K562 (cell line): ENCODE measurements at regions not wholly inside any gene's neighbourhood (a gene's known extent, or its start where the extent isn't known, plus 50 kb on each side); places are given as distances from the start of the nearest gene placed in this dataset.

ENCODE experiments used
- ATAC-seq: fragments of 200-7000 bp; cut with Tn5 transposase; 3 replicates; pipeline ENCODE4 v1.9.1; 2020; ENCODE audit warnings: moderate library complexity
- BruUV-seq: library from RNA; stranded (reverse); fragments of 400-500 nt; replicated peaks from 2 replicates; lab custom pipeline; 2021; lab: Mats Ljungman, UMichigan
- CTCF ChIA-PET: fragments of 300-600 bp; formaldehyde crosslinking; extraction: SDS; loops from one replicate; lab custom pipeline; 2021; ENCODE audit warnings: low intra/inter-chr PET ratio; lab: Yijun Ruan, JAX
- POLR2A ChIA-PET: fragments of 300-600, 350-650 bp; sonication (Branson Sonifier 250); formaldehyde crosslinking; extraction: SDS; loops from one replicate; lab custom pipeline; 2021; ENCODE audit warnings: antibody characterized with exemption, inconsistent platforms; lab: Yijun Ruan, JAX
- DNase-seq, 4 experiments: peaks; one replicate each; pipeline versions ENCODE4 v3.0.0 to v3.0.0-alpha.2; 2011 to 2018; ENCODE audit warnings: low spot score in 3 of 4, mixed read lengths in 3 of 4; ENCODE audit errors: extremely low read depth in 1 of 4
- FAIRE-seq: peaks from 2 replicates; lab custom pipeline; 2011; peaks lifted over from hg19 to GRCh38; lab: Jason Lieb, UNC
- H2AFZ ChIP-seq: 2 replicates; pipeline ENCODE4 v1.6.0; 2011; ENCODE audit warnings: low read depth, low read length, control low read depth, inconsistent platforms
- H3K27ac ChIP-seq: fragments of 200-600 bp; 3 replicates; pipeline ENCODE4 v1.8.0; 2011; ENCODE audit warnings: low read depth, mild to moderate bottlenecking, control low read depth, inconsistent platforms, low read length, moderate library complexity, mixed read lengths; ENCODE audit errors: extremely low read depth
- H3K27me3 ChIP-seq, 2 experiments: fragments of 300-600 bp in 1 of 2; 2 replicates in 1 of 2; 3 replicates in 1 of 2; pipeline versions ENCODE4 v1.6.0 to v1.8.0; 2011; ENCODE audit warnings: inconsistent platforms in 2 of 2, low read length in 2 of 2, mild to moderate bottlenecking in 1 of 2, mixed read lengths in 1 of 2, moderate library complexity in 1 of 2; ENCODE audit not compliant: control insufficient read depth in 2 of 2, insufficient read depth in 2 of 2
- H3K36me3 ChIP-seq: fragments of 300-600 bp; 3 replicates; pipeline ENCODE4 v1.8.0; 2011; ENCODE audit warnings: mild to moderate bottlenecking, low read length, inconsistent platforms; ENCODE audit not compliant: control insufficient read depth, insufficient read depth
- H3K4me1 ChIP-seq, 2 experiments: fragments of 200-600 bp in 1 of 2; replicated peaks in 1 of 2; 2 replicates in 1 of 2; 3 replicates in 1 of 2; pipeline versions ENCODE4 v1.5.1 to v1.8.0; 2011; ENCODE audit warnings: inconsistent platforms in 2 of 2, low read length in 2 of 2, mild to moderate bottlenecking in 1 of 2, mixed read lengths in 1 of 2, moderate library complexity in 1 of 2; ENCODE audit not compliant: control insufficient read depth in 2 of 2, insufficient read depth in 2 of 2
- H3K4me2 ChIP-seq: 2 replicates; pipeline ENCODE4 v1.6.1; 2011; ENCODE audit warnings: low read length, control low read depth, inconsistent platforms, mixed read lengths; ENCODE audit not compliant: insufficient read depth
- H3K4me3 ChIP-seq: fragments of 200-600 bp; sonication (generic), shearing (Covaris generic); 2 replicates; pipeline ENCODE4 v1.5.1; 2016; ENCODE audit warnings: control low read depth, inconsistent platforms
- H3K79me2 ChIP-seq: fragments of 200-600 bp; 3 replicates; pipeline ENCODE4 v1.8.0; 2011; ENCODE audit warnings: low read length, inconsistent platforms; ENCODE audit not compliant: control insufficient read depth, insufficient read depth
- H3K9ac ChIP-seq, 2 experiments: 2 replicates each; pipeline versions ENCODE4 v1.6.0 to v1.6.1; 2011; ENCODE audit warnings: low read depth in 2 of 2, low read length in 2 of 2, control low read depth in 1 of 2, inconsistent platforms in 1 of 2, mild to moderate bottlenecking in 1 of 2, mixed read lengths in 1 of 2; ENCODE audit not compliant: insufficient read depth in 1 of 2
- H3K9me1 ChIP-seq: one replicate; pipeline ENCODE4 v1.6.0; 2011; ENCODE audit warnings: inconsistent platforms, mild to moderate bottlenecking, low read length, moderate library complexity; ENCODE audit not compliant: control insufficient read depth, insufficient read depth
- H3K9me3 ChIP-seq: replicated peaks from 2 replicates; pipeline ENCODE4 v1.5.1; 2011; ENCODE audit warnings: low read depth, low read length, inconsistent platforms; ENCODE audit not compliant: control insufficient read depth, insufficient read depth
- H4K20me1 ChIP-seq: replicated peaks from 2 replicates; pipeline ENCODE4 v1.6.1; 2011; ENCODE audit warnings: low read length, inconsistent platforms, mixed read lengths; ENCODE audit not compliant: control insufficient read depth, insufficient read depth
- CSDE1 ChIP-seq, 2 experiments: fragments of 450-650 bp; IDR thresholded peaks; 2 replicates each; pipeline ENCODE4 v1.6.1; 2016; ENCODE audit warnings: mild to moderate bottlenecking in 1 of 2
- ELF2 ChIP-seq: fragments of 250-450 bp; sonication (Bioruptor Pico); IDR thresholded peaks from 2 replicates; pipeline ENCODE4 v1.5.0; 2021; ENCODE audit warnings: mild to moderate bottlenecking
- ELF4 ChIP-seq: fragments of 450-650 bp; formaldehyde crosslinking; IDR thresholded peaks from 2 replicates; pipeline ENCODE4 v1.4.0; 2022; ENCODE audit warnings: missing genetic modification characterization
- HDAC8 ChIP-seq: fragments of 450-650 bp; IDR thresholded peaks from 2 replicates; pipeline ENCODE4 v1.6.1; 2016; ENCODE audit warnings: mild to moderate bottlenecking, missing genetic modification characterization, moderate library complexity, missing compliant biosample characterization
- HEY1 ChIP-seq: fragments of 250-450 bp; sonication (Bioruptor Pico); IDR thresholded peaks from 2 replicates; pipeline ENCODE4 v1.5.0; 2020; ENCODE audit warnings: mild to moderate bottlenecking, moderate library complexity, borderline replicate concordance
- HMG20A ChIP-seq: fragments of 450-650 bp; formaldehyde crosslinking; conservative IDR thresholded peaks from 2 replicates; pipeline ENCODE4 v1.4.0; 2020; ENCODE audit warnings: mild to moderate bottlenecking, mixed read lengths
- HNRNPH1 ChIP-seq: fragments of 200-400 bp; formaldehyde crosslinking; optimal IDR thresholded peaks from 2 replicates; pipeline ENCODE3; 2017; ENCODE audit warnings: low read depth, mild to moderate bottlenecking, low read length, moderate library complexity
- HOXB6 ChIP-seq: fragments of 250-450 bp; sonication (Bioruptor Pico); IDR thresholded peaks from 2 replicates; pipeline ENCODE4 v1.5.1; 2022; ENCODE audit warnings: mild to moderate bottlenecking, borderline replicate concordance
- JUN ChIP-seq, 2 experiments: sonication (generic) in 1 of 2; formaldehyde crosslinking in 1 of 2; IDR thresholded peaks; 2 replicates each; pipeline versions ENCODE4 v1.6.1 to v1.8.0; 2012 to 2022; ENCODE audit warnings: borderline replicate concordance in 2 of 2, mild to moderate bottlenecking in 2 of 2, improper control_type of control experiment in 1 of 2, low read depth in 1 of 2, low read length in 1 of 2, missing genetic modification reagents in 1 of 2
- NR2C1 ChIP-seq, 2 experiments: fragments of 450-650 bp; IDR thresholded peaks; 2 replicates each; pipeline ENCODE4 v1.6.1; 2017; ENCODE audit warnings: mild to moderate bottlenecking in 2 of 2, antibody characterized with exemption in 1 of 2, inconsistent platforms in 1 of 2, missing compliant biosample characterization in 1 of 2, missing genetic modification characterization in 1 of 2
- OTX1 ChIP-seq: fragments of 450-650 bp; formaldehyde crosslinking; IDR thresholded peaks from 2 replicates; pipeline ENCODE4 v1.4.0; 2022; ENCODE audit warnings: mild to moderate bottlenecking
- SMARCE1 ChIP-seq: fragments of 450-650 bp; IDR thresholded peaks from 2 replicates; pipeline ENCODE4 v1.7.1; 2016; ENCODE audit warnings: mild to moderate bottlenecking
- ZC3H11A ChIP-seq: IDR thresholded peaks from 2 replicates; pipeline ENCODE4 v1.6.1; 2012; ENCODE audit warnings: low read depth, low read length, improper control_type of control experiment
- ZFP1 ChIP-seq: fragments of 450-650 bp; formaldehyde crosslinking; IDR thresholded peaks from 2 replicates; pipeline ENCODE4 v1.4.0; 2020; ENCODE audit warnings: mild to moderate bottlenecking, mixed read lengths
- ZNF124 ChIP-seq: sonication (generic); formaldehyde crosslinking; IDR thresholded peaks from 2 replicates; pipeline ENCODE4 v1.8.1; 2022; ENCODE audit warnings: missing genetic modification reagents
- ZNF696 ChIP-seq: fragments of 250-450 bp; sonication (Bioruptor Pico); conservative IDR thresholded peaks from 2 replicates; pipeline ENCODE4 v1.4.0; 2020; ENCODE audit warnings: mild to moderate bottlenecking, moderate library complexity
- WGBS: fragments of 100-300 bp; shearing (Covaris generic); methylation state at CpG from one replicate; pipeline ENCODE4 v1.1.6; 2016; ENCODE audit warnings: low coverage, mixed read lengths; ENCODE audit not compliant: insufficient coverage; ENCODE audit errors: missing lambda C conversion rate; 5-methylcytosine and 5-hydroxymethylcytosine counted together
- in situ Hi-C: fragments of 300-500 bp; cut with MboI; formaldehyde crosslinking; loops from 4 replicates; pipeline ENCODE4 v1.15.0; 2018; ENCODE audit warnings: inconsistent platforms, mixed read lengths
- intact Hi-C: fragments of 100-400 bp; cut with micrococcal nuclease; formaldehyde crosslinking; loops from 2 replicates; pipeline ENCODE4 v1.14.2; 2022

DNA sequence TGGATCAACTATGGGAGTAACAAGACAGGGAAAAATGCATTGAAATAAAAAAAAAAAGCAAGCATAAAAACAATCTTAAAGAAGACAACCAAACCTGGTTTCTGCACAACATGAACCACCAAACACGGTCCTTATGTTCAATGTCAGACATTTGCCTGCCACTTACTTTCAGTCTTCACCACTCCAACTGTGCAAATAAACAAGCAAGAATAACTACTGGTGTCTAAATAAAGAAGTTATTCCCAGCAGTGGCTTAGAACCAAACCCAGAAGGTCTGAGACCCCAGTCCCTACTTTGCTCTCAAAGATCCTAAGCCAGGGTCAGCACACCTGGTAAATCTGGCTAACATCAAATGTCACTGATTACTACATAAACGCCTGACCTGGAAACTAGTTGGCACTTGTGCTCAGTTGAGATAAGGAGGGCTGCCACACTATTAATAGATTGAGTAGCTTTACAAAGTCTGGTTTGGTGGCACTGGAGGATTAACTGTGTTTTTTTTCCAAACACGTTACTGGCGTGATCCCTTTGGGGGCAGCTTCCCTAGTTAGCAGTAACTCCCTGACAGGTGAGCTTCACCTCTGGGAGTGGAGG, 62.7 kb upstream of the ABLIM1 start:
- no peak for TF ChIP-seq ELF2 (CRISPR knock-in tag)
- no peak for TF ChIP-seq HMG20A (CRISPR knock-in tag)
- no peak for TF ChIP-seq HEY1 (CRISPR knock-in tag)
- no peak for TF ChIP-seq ELF4 (CRISPR knock-in tag)
- no peak for TF ChIP-seq HNRNPH1
- no peak for TF ChIP-seq HOXB6 (CRISPR knock-in tag)
- TF ChIP-seq JUN (IDR thresholded peaks at IDR 0.05; ENCODE audit: borderline replicate concordance, low read depth, low read length): no peak
- TF ChIP-seq JUN (CRISPR knock-in tag; IDR thresholded peaks at IDR 0.05; ENCODE audit: borderline replicate concordance): no peak
- no peak for TF ChIP-seq ZNF124 (CRISPR knock-in tag)
- TF ChIP-seq ZNF696 (CRISPR knock-in tag): no peak
- TF ChIP-seq NR2C1 (IDR thresholded peaks at IDR 0.05): no peak
- TF ChIP-seq NR2C1 (tag; IDR thresholded peaks at IDR 0.05): no peak
- TF ChIP-seq OTX1 (CRISPR knock-in tag): no peak
- TF ChIP-seq ZFP1: no peak
- TF ChIP-seq HDAC8 (tag): no peak
- no peak for TF ChIP-seq CSDE1 (IDR thresholded peaks at IDR 0.05)
- TF ChIP-seq ZC3H11A: no peak
- TF ChIP-seq SMARCE1: no peak
- H3K9ac ChIP-seq: no peak overlapping the region
- H3K9me3 ChIP-seq: no peaks in the 10 kb centered on the region
- no peaks in the 10 kb centered on the region for H3K27me3 ChIP-seq
- H3K36me3 ChIP-seq: no peaks in the 10 kb centered on the region
- no peaks in the 10 kb centered on the region for H3K79me2 ChIP-seq
- ChIA-PET POLR2A (no interaction called here), CTCF (no interaction called here)
- in situ Hi-C loops (no loop called here), intact Hi-C loops (no loop called here)
- ATAC-seq (no peak), DNase-seq (no peak), FAIRE-seq (no peak)
- no peak overlapping the region for H3K27ac ChIP-seq
- no TSS peak for BruUV-seq
- H3K4me1 ChIP-seq: no peaks in the 10 kb centered on the region
- WGBS: 0% methylated on average over 4 of the region's 4 CpGs
- no peaks in the 10 kb centered on the region for H3K9me1 ChIP-seq
- no peak overlapping the region for H3K4me2 ChIP-seq
- H3K4me3 ChIP-seq: no peak overlapping the region
- no peaks in the 10 kb centered on the region for H4K20me1 ChIP-seq
- H2AFZ ChIP-seq: no peak overlapping the region
